ENCODE measurements at regions not wholly inside any gene's neighbourhood (a gene's known extent, or its start where the extent isn't known, plus 50 kb on each side); places are given as distances from the start of the nearest gene placed in this dataset.

GRCh38 chr18:42255908-42256765 is 301.1 kb downstream of the PIK3C3 start:
- intact Hi-C loops (cut with DNase I, micrococcal nuclease) = no loop called here
- ATAC-seq (no peak), DNase-seq (no peak)

GRCh38 chr18:42258301-42258965 is 303.4 kb downstream of the PIK3C3 start:
- ATAC-seq = no peak
- intact Hi-C loops (cut with DNase I, micrococcal nuclease) = no loop called here
- no peak for DNase-seq

- intact Hi-C loops (cut with DNase I, micrococcal nuclease) = no loop called here
- no peak for DNase-seq
- no peak for ATAC-seq
Observed at GRCh38 chr18:42261731-42262130, 306.7 kb downstream of the PIK3C3 start.

GRCh38 chr18:42264497-42264896 is 309.5 kb downstream of the PIK3C3 start:
- no peak for DNase-seq
- no peak for ATAC-seq
- intact Hi-C loops (cut with DNase I, micrococcal nuclease) = no loop called here

- DNase-seq (no peak), ATAC-seq (no peak)
- intact Hi-C loops (cut with DNase I, micrococcal nuclease) = no loop called here
Observed at GRCh38 chr18:42268186-42268725, 313.2 kb downstream of the PIK3C3 start.

- intact Hi-C loops (cut with DNase I, micrococcal nuclease) = no loop called here
- ATAC-seq = no peak
- no peak for DNase-seq
Observed at GRCh38 chr18:42268798-42269197, 313.8 kb downstream of the PIK3C3 start.

GRCh38 chr18:42271647-42272414 is 316.8 kb downstream of the PIK3C3 start:
- intact Hi-C loops (cut with DNase I, micrococcal nuclease) = no loop called here
- no peak for ATAC-seq
- no peak for DNase-seq

GRCh38 chr18:42274488-42275137 is 319.6 kb downstream of the PIK3C3 start:
- intact Hi-C loops (cut with DNase I, micrococcal nuclease) = no loop called here
- ATAC-seq (peak; percentile 12), DNase-seq (no peak)

- peak; percentile 11 for ATAC-seq
- intact Hi-C loops (cut with DNase I, micrococcal nuclease) = no loop called here
- DNase-seq = no peak
Observed at GRCh38 chr18:42275138-42275535, 320.1 kb downstream of the PIK3C3 start.

GRCh38 chr18:42275949-42276730 is 321.1 kb downstream of the PIK3C3 start:
- intact Hi-C loops (cut with DNase I, micrococcal nuclease) = no loop called here
- ATAC-seq (peak; percentile 85), DNase-seq (peak; percentile 41 to 49)

- intact Hi-C loops (cut with DNase I, micrococcal nuclease) = no loop called here
- no peak for ATAC-seq
- no peak for DNase-seq
Observed at GRCh38 chr18:42281124-42281523, 326.1 kb downstream of the PIK3C3 start.

- ATAC-seq (no peak), DNase-seq (no peak)
- intact Hi-C loops (cut with DNase I, micrococcal nuclease) = no loop called here
Observed at GRCh38 chr18:42281851-42282250, 326.8 kb downstream of the PIK3C3 start.

- ATAC-seq = no peak
- intact Hi-C loops (cut with DNase I, micrococcal nuclease) = no loop called here
- no peak for DNase-seq
Observed at GRCh38 chr18:42287047-42287446, 332.0 kb downstream of the PIK3C3 start.

GRCh38 chr18:42288129-42288528 is 333.1 kb downstream of the PIK3C3 start:
- intact Hi-C loops (cut with DNase I, micrococcal nuclease) = no loop called here
- ATAC-seq = no peak
- DNase-seq = no peak

GRCh38 chr18:42289526-42289925 is 334.5 kb downstream of the PIK3C3 start:
- intact Hi-C loops (cut with DNase I, micrococcal nuclease) = no loop called here
- DNase-seq (no peak), ATAC-seq (no peak)

GRCh38 chr18:42290318-42291307 is 335.6 kb downstream of the PIK3C3 start:
- ATAC-seq = no peak
- no peak for DNase-seq
- intact Hi-C loops (cut with DNase I, micrococcal nuclease) = loop anchor here in 1 of 2 donors (10.0 kb wide), 1 partner anchor 984 kb away; the partner anchor contains the start of gene SYT4

GRCh38 chr18:42292654-42293053 is 337.6 kb downstream of the PIK3C3 start:
- DNase-seq (no peak), ATAC-seq (no peak)
- intact Hi-C loops (cut with DNase I, micrococcal nuclease) = loop anchor here in 1 of 2 donors (10.0 kb wide), 1 partner anchor 982 kb away; the partner anchor contains the start of gene SYT4
